NCI-H187 treated with DMSO at 0.1 percent for 48 hours (cell line): ENCODE measurements at regions not wholly inside any gene's neighbourhood (a gene's known extent, or its start where the extent isn't known, plus 50 kb on each side); places are given as distances from the start of the nearest gene placed in this dataset.
A peak's percentile ranks its signal among the peaks of the same experiment; 100 is the strongest.

Experiments used
- DNase-seq: peaks from one replicate; lab custom pipeline; 2025; lab: John Stamatoyannopoulos, UW

DNA sequence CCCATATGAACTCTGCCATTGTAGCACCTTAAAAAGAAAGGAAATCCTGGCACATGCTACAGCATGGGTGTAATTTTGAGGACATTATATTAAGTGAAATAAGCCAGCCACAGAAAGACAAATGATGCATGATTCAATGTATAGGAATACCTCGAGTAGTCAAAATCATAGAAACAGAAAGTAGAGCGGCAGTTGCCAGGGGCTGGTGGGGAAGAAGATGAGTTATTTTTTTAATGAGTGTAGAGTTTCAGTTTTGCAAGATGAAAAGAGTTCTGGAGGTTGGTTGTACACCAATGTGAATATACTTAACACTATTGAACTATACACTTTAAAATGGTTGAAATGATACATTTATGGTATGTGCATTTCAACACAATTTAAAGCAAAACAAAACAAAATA, 133.0 kb downstream of the ZDHHC21 start:
- DNase-seq = no peak

DNA sequence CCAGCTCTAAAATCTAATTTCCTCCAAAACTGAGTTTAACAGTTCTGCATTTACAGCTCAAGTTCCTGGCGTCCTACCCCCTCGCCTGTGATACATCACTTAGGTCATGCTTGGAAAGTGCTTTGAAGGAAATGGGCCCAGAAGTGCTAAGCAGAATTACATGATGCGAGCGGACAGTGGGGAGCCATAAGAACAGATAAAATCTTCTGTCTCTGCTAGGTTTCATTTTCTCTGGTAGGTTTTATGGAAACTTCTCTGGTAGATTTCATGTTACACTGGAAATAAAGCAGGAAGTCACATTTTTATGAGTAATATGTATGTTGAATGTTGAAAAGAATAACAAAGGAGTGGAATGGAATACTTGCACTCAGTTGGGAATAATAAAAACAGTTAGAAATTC, 138.3 kb downstream of the ZDHHC21 start:
- DNase-seq = no peak

DNA sequence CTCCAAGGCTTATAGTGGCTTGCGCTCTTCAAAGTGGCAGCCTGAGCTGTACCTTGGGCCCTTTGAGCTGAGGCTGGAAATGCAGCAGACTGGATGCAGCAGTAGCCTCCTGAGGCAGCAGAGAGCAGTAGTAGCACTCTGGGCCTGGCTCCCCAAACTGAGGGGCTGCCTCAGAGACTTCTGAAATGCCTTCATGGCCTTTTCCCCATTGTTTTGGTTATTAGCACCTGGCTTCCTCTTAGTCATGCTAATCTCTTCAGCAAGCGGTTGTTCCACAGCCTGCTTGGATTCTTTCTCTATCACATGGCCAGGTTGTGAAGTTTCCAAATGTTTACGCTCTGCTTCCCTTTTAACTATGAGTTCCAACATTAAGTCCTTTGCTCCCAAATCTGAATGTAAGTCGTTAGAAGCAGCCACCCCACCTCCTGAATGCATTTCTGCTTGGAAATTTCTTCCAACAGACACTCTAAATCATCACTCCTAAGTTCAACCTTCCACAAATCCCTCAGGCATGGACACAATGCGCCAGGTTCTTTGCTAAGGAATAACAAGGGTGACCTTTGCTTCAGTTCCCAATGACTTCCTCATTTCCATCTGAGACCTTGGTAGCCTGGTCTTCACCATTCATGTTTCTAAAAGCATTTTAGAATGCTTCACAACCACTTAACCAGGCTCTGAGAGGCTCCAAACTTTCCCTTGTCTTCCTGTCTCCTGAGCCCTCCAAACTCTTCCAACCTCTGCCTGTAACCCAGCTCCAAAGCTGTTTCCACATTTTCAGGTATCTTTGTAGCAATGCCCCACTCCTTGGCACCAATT, 145.8 kb downstream of the ZDHHC21 start:
- DNase-seq = no peak

DNA sequence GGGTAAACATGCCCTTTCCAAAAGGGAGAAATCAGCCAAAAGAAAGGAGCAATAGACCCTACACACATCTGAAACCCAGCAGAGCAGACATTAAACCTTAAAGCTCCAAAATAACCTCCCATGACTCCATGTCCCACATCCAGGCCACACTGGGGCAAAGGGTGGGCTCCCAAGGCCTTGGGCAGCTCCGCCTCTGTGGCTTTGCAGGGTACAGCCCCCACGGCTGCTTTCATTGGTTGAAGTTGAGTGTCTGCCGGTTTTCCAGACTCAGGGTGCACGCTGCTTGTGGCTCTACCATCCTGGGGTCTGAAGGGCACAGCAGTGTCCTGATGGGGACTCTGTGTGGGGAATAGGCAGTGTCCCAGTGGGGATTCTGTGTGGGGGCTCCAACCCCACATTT, 146.5 kb downstream of the ZDHHC21 start:
- DNase-seq = no peak

DNA sequence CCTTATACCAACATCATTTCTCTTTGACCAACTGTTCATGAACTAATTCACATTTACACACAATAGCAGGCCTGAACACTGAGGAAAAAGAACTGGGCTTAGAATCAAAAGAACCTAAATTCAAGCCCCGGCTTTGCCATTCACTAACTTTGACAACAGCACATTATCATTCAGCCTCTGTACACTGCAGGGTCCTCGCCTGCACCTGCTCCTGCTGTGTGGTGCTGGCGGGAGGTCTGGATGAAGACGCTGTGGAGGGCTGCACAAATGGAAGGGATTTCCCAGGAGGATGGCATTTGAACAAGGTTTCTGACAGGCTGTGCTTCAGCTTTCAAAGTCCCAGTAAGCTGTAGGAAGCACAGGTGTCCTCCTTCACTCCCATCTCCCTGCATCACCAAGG, 151.2 kb downstream of the ZDHHC21 start:
- peak; percentile 78 for DNase-seq

DNA sequence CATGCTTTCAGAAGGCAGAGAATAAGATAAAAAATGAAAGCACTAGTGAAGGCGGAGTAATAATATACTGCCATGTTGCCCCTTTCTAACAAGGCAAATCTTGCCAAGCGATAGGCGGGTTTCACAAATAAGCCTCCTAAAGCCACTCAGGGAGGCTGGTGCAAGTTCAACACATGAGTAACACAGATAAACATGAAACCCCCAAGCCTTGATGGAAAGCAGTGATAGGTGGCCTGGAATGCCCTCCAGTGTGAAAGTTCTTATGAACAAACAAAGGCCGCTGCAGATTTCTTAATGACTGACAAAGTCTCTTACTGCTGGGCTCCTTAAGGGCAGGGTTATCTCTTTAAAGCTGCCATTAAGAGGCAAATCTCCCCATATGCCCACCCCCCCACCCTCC, 154.7 kb downstream of the ZDHHC21 start:
- no peak for DNase-seq

DNA sequence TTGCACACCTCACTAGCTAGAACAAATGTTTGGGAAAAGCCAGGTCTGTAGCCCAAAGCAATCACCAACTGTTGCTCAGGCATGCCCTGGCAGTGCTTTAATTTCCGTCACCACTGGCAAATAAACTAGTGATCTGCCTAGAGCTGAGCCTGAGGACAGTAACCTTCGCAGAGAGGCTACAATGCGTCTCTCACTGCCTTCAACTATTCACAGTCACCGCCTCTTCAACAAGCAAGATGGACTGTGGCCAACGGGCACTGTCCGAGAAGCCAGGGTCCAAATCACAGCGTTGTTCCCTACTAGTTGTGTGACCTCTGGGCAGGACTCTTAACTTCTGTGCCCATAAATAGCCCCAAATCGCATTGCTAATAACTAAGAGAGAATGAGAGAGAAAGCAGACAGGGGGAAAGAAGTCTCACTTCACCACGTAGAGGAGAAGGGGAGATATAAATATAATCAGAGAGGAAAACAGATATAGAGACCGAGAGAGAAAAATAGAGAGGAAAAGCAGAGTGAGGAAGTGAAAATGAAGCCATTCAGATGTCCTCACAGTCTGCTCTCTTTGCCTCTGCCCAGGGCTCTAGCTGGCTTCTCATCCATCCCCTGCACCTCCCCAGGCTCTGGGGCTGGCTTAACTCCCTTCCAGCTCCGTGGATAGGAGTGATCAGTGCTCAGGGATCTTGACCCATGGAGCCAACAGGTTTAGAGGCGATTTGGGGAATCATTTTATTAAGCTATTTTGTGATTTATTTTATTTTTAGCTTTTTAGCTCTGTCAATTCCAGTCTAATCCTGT, 157.9 kb downstream of the ZDHHC21 start:
- no peak for DNase-seq

DNA sequence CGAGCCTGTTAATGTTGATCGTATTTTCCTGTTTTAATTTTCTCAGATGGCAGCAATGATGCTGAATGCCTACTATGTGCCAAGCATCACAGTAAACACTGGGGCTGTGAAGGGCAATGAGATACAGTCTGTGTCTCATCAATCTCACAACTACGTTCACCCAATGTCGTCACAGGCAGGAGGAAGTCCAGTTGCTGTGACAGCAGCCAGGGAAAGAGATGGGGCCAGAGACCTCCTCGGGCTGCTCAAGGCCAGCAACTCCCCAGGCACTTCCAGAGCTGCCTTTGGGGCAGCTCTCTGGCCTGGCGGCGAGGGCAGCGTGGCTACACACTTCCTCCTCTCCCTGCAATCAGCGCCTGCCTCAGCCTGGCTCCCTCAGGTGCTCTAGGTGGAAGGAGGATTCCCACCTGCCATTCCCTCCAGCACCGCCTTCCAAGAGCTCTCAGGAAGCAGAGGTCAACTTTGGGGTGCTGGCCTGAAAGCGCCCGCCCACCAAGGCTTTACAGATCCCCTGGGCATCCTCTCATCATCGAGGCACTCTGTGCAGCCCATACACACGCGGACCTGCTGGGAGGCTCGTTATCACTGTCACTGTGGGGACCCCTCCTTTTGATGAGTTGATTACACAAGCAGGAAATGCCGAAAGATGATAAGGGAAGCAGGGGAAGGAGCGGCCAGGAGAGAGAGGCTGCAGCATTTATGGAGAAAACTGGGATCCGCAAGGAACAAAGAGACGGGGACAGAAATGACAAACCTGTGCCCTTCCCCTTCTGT, 159.2 kb downstream of the ZDHHC21 start:
- DNase-seq = no peak

DNA sequence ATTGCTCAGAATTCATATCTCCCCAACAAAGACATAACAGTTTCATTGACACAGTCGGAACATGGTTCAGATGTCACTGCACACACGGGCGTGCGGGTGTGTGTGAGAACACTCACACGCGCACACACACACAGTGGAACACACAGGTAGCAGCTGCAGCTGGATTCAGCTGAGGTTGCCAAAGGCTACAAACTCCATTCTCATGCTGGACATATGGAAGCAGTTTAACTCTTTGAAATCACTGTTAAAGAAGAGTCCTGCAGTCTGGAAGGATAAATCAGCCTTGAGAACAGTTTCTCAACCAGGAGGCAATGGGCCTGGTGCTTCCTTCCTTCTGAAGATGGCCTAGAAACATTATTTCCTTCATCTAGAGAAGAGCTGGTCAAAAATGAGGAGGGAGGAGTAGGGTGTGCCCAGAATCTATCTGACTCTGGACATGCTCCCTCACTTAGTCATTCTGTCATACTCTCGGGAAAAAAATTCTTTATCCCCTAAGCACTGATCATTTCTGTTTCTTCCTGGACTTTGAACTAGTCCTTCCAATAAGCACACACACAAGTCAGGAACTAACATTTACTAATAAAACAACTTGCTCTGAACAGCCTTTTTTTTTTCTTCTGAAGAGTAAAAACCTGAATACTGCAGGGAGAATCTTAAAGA, 160.6 kb downstream of the ZDHHC21 start:
- no peak for DNase-seq

DNA sequence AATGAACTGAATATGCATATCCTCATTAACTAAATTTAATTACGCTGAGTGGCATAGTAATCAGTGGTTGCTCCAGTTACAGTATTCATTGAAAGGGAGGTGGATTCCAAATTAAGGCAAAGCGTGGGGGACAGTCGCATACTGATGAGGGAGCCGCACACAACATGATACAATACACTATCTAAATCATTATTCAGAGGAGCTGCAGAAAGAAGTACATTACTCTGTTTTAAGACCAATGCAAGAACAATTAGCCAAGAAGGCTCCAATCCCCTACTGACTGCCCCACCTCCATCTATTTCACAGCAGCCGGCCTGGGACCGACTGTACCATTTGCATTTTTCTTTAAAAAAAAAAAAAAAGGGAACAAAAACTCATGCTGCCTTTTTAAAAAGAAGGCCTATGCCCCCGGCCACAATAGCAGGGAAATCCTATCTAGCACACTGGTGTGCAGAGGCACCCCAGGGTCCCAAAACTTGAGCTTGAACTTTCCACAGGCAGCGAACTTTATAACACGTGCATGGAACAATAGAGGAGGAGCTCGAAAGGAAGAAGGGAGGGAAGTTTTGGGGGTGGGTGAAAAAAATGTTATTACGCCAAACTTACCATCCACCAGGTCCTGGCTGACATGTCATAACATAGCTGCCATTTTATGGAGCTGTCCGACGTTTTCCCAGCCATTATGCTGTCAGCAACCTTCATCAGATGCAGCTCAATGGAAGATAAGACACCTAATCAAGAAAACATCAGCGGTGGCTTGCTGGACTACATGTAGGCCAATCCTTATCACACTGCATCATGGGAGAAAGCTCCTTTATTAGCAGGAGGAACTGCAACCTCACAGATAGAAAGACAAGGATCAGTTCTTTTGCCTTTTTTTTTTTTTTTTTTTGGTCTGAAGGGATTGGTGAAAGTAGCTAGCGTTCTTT, 161.6 kb downstream of the ZDHHC21 start:
- no peak for DNase-seq

DNA sequence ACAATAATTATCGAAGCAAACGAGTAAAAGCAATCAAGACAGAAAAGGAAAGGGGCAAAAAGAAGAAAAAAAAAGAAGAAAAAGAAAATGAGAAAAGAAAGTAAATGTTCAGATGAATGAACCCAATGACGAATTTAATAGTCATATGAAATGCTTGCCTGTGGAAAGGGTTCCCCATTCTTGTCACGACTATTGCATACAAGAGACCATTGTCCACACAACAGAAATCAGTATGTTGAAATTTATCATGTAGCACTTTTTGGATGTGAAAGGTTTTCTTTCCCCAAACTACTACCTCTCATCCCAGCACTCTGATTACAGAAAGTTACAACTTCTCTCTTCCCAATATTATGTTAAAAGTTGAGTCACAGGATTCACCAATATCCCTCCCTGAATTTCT, 162.4 kb downstream of the ZDHHC21 start:
- no peak for DNase-seq

DNA sequence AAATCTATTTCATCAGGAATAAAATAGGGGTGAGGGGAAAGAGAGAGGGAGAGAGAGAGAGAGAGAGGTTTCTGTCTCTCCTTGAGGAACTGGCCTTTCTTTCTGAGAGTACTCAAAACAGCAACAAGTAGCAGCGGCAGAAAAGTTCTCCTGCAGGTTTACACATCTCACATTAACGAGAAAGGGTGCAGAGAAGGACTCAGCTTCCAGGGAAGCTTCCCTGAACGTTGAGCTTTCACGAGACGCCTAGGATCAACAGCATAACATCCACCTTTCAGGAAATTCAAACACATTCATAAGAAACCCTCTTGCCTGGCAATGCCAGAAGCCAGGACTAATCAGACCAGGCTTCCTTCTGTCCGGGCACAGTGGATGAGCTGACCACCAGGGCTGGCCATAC, 162.9 kb downstream of the ZDHHC21 start:
- no peak for DNase-seq

DNA sequence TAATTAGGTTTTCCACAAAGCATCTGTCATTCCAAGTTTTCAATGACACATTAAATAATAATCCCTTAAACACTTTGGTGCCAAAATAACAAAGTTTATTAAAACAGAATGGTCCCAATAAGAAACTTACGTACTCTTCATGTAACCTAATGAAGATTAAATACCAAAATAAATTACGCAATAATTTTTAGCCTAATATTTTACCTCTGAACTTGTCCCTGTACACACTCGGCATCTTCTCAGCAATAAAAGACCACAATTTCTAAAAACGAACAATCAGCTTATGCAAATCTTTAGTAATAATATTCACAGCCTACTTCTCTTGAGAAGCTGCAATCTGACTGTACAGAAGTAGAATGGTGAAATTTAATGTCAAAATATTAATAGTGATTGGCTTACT, 163.6 kb downstream of the ZDHHC21 start:
- DNase-seq = no peak

DNA sequence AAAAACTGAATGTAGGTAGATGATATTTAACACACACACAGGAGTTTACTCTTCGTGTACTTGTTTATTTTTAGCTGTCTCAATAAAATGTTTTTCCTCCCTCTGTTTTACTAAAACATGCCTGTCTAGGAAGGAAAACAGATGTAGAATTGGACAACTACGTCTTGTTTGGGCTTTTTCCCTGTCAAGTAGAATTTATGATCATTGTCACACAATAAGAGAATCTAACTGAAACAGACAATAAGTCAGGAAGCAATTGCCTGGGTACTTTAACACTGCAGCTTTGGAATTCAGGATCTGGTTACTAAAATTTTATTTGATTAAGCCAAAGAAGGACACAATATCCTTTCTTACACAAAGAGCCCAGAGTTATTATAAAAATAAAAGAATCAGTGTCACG, 164.2 kb downstream of the ZDHHC21 start:
- no peak for DNase-seq

DNA sequence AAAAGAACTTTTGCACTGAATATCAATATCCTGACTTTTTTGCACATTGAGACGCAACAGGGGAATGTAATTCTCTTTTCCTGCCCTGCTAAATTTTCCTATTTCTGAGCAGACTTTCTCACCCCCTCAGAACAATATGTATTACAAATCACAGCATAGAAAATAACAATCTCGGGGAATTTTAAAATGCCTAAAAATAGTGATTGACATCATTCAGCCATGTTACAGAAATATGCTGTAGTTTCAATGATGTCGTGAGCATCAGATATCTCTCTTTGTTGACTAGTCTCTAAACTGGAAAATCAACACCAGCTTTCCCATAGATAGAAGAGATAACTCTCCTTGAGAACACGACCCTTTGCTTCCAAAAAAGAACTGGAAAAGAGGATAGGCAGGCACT, 166.7 kb downstream of the ZDHHC21 start:
- no peak for DNase-seq

DNA sequence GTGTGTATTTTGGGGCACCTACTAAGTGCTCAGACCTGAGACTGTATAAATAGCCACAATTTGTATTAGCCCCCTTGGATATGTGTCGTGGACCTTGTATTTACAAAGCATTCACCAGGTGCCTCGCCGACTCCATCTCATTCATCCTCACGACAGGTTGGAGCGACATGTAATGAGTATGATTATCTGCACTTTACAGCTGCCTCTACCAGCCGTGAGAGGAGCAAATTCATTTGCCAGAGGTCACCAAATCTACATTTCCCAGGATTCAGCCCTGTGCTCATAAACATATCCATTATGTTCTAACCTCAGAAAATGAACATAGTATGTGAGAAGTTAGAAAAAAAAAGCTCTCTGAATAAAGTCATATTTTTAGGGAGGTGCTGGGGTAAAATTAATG, 167.4 kb downstream of the ZDHHC21 start:
- no peak for DNase-seq

DNA sequence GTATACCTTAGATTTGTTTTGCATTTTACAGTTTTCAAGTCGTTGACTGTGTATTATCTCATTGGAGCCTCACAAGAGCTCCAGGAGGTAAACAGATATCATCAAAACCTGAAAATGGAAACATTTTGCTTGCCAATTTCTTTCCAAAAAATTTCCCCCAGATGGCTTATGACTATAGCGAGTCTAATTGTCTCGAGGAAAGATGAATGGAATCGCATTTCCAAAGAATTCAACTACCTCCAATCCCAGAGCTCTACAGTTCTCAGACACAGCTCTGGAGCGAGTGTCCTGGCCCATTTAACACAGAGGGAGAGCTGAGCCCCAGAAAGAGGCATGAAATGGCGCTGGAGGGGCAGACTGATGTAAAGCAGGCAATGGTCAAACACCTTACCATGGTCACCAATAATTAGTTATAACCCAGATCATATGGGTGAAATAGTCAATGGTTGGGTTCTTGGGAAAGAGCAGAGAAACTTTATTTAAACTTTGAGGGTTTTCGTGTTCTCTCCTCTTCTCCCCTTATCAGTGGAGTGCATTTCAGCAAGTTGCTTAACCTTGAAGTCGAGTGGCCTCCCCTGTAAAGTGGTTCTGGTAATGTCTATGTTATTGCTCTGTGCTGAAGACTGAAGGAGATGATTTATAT, 168.2 kb downstream of the ZDHHC21 start:
- peak; percentile 89 for DNase-seq

DNA sequence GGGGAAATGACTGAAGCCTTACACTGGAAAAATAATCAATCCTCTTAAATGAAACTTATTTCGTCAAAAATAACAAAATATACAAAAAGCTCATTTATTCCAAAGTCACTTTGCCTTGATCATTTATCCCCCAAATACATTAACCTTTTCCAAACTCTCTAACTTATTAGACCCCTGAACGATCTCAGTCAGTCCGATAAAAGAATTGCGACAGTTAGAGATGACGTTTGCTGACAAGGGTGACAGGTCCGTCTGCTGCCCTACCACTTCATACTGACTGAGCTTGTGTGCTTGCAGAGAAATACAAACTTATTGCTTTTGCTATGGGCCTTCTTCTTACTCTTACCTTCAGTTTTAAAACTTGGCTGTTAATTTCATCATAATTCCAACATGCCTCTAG, 169.7 kb downstream of the ZDHHC21 start:
- DNase-seq = no peak

DNA sequence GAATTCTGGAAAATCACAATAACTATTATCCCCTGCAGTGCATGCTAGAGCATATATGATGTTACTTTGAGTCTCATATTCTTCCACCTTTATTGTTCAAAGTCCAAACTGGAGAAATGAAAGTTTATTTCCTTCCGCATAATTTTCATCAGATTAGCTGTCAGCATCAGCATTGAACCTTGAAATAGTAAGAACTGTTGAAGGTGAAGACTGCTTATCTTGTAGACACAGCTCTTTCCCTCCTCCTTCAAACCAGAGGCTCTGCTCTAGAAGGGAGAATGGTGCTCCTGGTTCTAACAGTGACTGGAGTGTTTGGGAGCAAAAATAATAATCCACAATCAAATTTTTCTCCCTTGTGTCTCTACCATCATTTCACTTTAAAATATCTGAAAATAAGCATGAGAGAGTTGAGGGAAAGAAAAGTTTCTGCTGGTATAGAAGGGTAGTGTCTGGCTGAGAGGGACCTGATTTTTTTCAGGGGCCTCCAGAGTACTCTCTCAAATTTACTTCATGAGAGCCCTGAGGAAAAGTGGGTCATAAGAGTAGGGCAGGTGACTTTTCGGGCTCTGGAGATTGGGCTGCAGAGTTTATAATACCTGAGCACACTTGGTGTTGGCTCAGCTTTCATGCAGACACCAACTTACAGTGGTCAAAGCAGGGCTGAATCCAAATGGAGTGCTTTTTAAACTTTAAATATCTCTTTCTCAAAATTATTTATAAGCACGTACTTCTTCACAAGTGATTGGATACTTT, 170.4 kb downstream of the ZDHHC21 start:
- no peak for DNase-seq

DNA sequence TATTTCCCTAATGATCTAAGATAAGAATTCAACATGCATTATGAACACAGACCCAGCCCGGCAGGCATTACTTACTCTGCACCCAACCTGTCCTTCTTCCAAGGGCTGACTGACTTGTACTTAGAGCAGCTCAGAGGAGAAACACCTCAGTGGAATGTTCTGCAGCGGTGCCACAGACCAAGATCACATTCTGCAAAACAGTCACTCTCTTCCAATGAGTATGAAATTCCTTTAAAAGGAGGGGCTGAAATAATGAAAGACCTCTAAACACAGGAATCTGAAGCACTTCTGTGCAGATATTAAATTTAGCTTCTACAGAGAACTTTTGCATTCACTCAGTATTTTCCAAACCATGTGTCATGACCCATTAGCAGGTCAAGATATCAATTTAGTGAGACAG, 172.9 kb downstream of the ZDHHC21 start:
- DNase-seq = no peak
